ENCODE measurements at regions not wholly inside any gene's neighbourhood (a gene's known extent, or its start where the extent isn't known, plus 50 kb on each side); places are given as distances from the start of the nearest gene placed in this dataset.

DNA sequence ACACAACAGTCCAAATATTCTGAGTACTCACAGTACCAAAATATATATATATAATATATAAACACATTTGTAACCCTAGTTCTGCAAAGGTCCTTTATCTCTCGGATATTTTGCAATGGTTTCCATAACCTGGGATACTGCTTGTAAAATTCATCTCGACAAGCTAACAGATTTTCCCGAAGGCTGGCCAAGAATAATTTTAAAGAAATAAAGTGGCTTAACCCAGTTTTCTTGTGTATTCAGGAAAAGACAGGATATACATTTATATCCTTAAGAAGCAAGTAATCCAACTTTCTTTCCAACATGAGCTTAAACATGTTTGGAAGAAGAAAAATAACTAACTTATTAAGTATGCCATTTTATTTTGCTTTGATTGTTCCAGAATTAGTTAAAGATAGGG is 348.7 kb upstream of the RUNX1 start:
- no peak overlapping the region for H3K4me3 Mint-ChIP-seq (ENCODE audit: unreplicated experiment)
- no peak for DNase-seq (ENCODE audit: low spot score)
- H3K36me3 Mint-ChIP-seq (ENCODE audit: low read depth): peaks cover 2% of the 10 kb centered on the region
- H3K27ac Mint-ChIP-seq (ENCODE audit: unreplicated experiment): no peak overlapping the region
- TF ChIP-seq, protein P1, sequence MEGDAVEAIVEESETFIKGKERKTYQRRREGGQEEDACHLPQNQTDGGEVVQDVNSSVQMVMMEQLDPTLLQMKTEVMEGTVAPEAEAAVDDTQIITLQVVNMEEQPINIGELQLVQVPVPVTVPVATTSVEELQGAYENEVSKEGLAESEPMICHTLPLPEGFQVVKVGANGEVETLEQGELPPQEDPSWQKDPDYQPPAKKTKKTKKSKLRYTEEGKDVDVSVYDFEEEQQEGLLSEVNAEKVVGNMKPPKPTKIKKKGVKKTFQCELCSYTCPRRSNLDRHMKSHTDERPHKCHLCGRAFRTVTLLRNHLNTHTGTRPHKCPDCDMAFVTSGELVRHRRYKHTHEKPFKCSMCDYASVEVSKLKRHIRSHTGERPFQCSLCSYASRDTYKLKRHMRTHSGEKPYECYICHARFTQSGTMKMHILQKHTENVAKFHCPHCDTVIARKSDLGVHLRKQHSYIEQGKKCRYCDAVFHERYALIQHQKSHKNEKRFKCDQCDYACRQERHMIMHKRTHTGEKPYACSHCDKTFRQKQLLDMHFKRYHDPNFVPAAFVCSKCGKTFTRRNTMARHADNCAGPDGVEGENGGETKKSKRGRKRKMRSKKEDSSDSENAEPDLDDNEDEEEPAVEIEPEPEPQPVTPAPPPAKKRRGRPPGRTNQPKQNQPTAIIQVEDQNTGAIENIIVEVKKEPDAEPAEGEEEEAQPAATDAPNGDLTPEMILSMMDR (IDR thresholded peaks at IDR 0.05): no peak
- H3K27me3 Mint-ChIP-seq (ENCODE audit: low read depth): no peaks in the 10 kb centered on the region
- peaks cover 42% of the 10 kb centered on the region for H3K4me1 Mint-ChIP-seq (ENCODE audit: low read depth)
- peaks cover 3% of the 10 kb centered on the region for H3K9me3 Mint-ChIP-seq (ENCODE audit: low read depth)

DNA sequence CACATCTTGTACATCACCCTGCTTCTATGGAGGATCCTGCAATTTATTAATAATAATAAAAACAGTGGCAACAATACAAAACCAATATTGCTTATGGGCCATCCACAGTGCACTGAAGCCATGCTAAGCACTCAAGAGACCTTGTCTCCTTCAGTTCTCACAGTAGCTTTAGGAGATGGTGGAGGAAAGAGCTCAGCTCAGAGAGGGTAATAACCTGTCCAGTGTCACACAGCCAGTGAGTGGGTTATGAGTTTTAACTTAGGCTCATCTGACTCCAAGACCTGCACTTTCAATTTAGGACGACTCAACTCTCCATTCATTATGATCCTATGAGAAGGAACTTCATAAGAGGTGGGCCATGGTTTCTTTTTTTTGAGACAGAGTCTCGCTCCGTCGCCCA is 347.6 kb upstream of the RUNX1 start:
- peaks cover 42% of the 10 kb centered on the region for H3K4me1 Mint-ChIP-seq (ENCODE audit: low read depth)

DNA sequence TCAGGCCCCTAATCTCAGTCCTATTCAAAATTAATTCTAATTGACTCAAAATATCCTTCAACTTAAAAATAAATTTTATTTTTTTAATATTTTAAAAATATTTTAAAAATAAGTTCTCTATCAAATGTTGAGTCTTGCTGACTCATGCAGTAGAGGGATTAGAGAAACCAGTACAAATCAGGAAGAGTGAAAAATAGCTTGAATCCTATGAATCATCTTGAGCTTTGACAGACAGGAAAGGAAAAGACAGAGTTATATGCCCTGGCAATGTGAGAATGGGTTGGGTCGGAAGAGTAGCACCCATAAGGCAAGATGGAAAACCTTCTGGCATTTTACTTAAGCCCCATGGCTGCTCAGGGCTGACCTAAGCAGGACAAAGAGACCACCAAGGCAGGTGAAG is 346.6 kb upstream of the RUNX1 start:
- peaks cover 2% of the 10 kb centered on the region for H3K36me3 Mint-ChIP-seq (ENCODE audit: low read depth)
- no peak overlapping the region for H3K4me3 Mint-ChIP-seq (ENCODE audit: unreplicated experiment)
- H3K27ac Mint-ChIP-seq (ENCODE audit: unreplicated experiment): peak overlapping the region; percentile 74
- H3K9me3 Mint-ChIP-seq (ENCODE audit: low read depth): peaks cover 3% of the 10 kb centered on the region
- no peaks in the 10 kb centered on the region for H3K27me3 Mint-ChIP-seq (ENCODE audit: low read depth)
- TF ChIP-seq, protein P1 (IDR thresholded peaks at IDR 0.05): no peak
- no peak for DNase-seq (ENCODE audit: low spot score)
- H3K4me1 Mint-ChIP-seq (ENCODE audit: low read depth): peaks cover 45% of the 10 kb centered on the region

More for the DNA sequence above, 347.6 kb upstream of the RUNX1 start:
- H3K4me3 Mint-ChIP-seq (ENCODE audit: unreplicated experiment): no peak overlapping the region
- no peak overlapping the region for H3K27ac Mint-ChIP-seq (ENCODE audit: unreplicated experiment)
- no peak for DNase-seq (ENCODE audit: low spot score)
- peaks cover 3% of the 10 kb centered on the region for H3K9me3 Mint-ChIP-seq (ENCODE audit: low read depth)
- no peaks in the 10 kb centered on the region for H3K27me3 Mint-ChIP-seq (ENCODE audit: low read depth)
- H3K36me3 Mint-ChIP-seq (ENCODE audit: low read depth): peaks cover 2% of the 10 kb centered on the region
- TF ChIP-seq, protein P1 (IDR thresholded peaks at IDR 0.05): no peak

DNA sequence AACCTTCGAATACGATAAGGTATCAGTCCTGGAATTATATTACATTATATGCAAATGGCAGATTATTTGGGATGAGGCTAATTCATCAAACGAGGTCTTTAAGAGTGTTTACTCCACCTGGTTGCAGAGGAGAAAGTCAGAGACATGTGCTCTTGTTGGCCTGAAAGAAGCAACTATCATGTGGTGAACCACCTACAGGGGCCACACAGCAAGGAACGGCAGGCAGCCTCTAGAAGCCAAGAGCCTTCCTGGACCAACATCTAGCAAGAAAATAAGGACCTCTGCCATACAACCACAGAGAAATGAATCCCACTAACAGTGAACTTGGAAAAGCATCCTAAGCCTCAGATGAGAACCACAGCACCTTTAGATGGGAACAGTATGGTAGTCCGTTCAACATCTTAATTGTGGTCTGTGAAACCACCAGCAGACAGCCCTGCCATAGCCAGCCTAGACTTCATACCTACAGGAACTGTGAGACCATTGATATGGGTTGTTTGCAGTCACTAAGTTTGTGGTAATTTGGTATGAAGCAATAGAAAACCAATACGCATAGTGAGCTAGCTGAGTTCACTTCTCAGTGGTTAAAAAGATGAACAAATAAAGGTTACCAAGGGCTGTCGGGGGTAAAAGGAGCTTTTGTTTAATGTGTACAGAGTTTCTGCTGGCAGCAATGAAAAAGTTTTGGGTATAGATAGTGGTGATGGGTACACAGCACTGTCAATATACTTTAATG is 345.7 kb upstream of the RUNX1 start:
- no peak overlapping the region for H3K4me3 Mint-ChIP-seq (ENCODE audit: unreplicated experiment)
- H3K4me1 Mint-ChIP-seq (ENCODE audit: low read depth): peaks cover 46% of the 10 kb centered on the region
- no peak overlapping the region for H3K27ac Mint-ChIP-seq (ENCODE audit: unreplicated experiment)
- peaks cover 2% of the 10 kb centered on the region for H3K36me3 Mint-ChIP-seq (ENCODE audit: low read depth)
- no peaks in the 10 kb centered on the region for H3K27me3 Mint-ChIP-seq (ENCODE audit: low read depth)
- DNase-seq (ENCODE audit: low spot score): no peak
- TF ChIP-seq, protein P1 (IDR thresholded peaks at IDR 0.05): no peak
- peaks cover 3% of the 10 kb centered on the region for H3K9me3 Mint-ChIP-seq (ENCODE audit: low read depth)

DNA sequence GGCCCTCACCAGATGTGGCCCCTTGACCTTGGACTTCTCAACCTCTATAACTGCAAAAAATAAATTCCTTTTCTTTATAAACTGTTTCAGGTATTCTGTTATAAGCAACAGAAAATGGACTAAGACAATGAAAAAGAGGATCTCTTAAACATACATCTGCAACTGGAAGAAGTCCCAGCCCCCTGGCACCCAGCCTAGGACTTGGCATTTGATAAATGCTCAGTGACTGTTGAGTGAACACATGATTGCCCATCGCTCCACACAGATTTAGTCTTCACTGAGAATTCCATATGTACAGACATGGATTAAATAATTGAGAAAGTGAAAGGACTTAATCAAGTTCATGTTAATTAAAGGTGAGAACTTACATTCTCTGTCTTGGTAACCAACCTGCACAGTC is 344.9 kb upstream of the RUNX1 start:
- H3K9me3 Mint-ChIP-seq (ENCODE audit: low read depth): peaks cover 3% of the 10 kb centered on the region
- H3K27me3 Mint-ChIP-seq (ENCODE audit: low read depth): no peaks in the 10 kb centered on the region
- H3K4me1 Mint-ChIP-seq (ENCODE audit: low read depth): peaks cover 41% of the 10 kb centered on the region
- H3K27ac Mint-ChIP-seq (ENCODE audit: unreplicated experiment): no peak overlapping the region
- TF ChIP-seq, protein P1 (IDR thresholded peaks at IDR 0.05): no peak
- H3K4me3 Mint-ChIP-seq (ENCODE audit: unreplicated experiment): no peak overlapping the region
- DNase-seq (ENCODE audit: low spot score): no peak
- H3K36me3 Mint-ChIP-seq (ENCODE audit: low read depth): peaks cover 2% of the 10 kb centered on the region
